CD14-positive monocyte (primary cell): ENCODE measurements at regions not wholly inside any gene's neighbourhood (a gene's known extent, or its start where the extent isn't known, plus 50 kb on each side); places are given as distances from the start of the nearest gene placed in this dataset.

Experiments used
- DNase-seq, 3 donors: peaks; one replicate each; pipeline ENCODE4 v3.0.0-alpha.2; 2011 to 2022
- H2AFZ ChIP-seq: 2 replicates; pipeline ENCODE4 v1.6.0; 2012; ENCODE audit warnings: mild to moderate bottlenecking, low read depth, low read length, inconsistent platforms; ENCODE audit not compliant: insufficient read depth, poor library complexity, severe bottlenecking
- H3K27ac ChIP-seq, 2 donors: 1 replicate in 1 of 2; 2 replicates in 1 of 2; pipeline ENCODE4 v1.5.1; 2012 to 2013; ENCODE audit warnings: low read length in 2 of 2, control low read depth in 1 of 2, inconsistent platforms in 1 of 2, low read depth in 1 of 2, mild to moderate bottlenecking in 1 of 2
- H3K27me3 ChIP-seq, 2 donors: one replicate each; pipeline versions ENCODE4 v1.6.0 to v1.6.1; 2011 to 2013; ENCODE audit warnings: low read length in 2 of 2; ENCODE audit not compliant: control insufficient read depth in 2 of 2, insufficient read depth in 2 of 2
- H3K36me3 ChIP-seq, 2 donors: replicated peaks in 1 of 2; 1 replicate in 1 of 2; 2 replicates in 1 of 2; pipeline versions ENCODE4 v1.5.1 to v1.6.1; 2012 to 2013; ENCODE audit warnings: low read length in 2 of 2, control low read depth in 1 of 2, inconsistent platforms in 1 of 2, mild to moderate bottlenecking in 1 of 2; ENCODE audit not compliant: insufficient read depth in 2 of 2, control insufficient read depth in 1 of 2
- H3K4me1 ChIP-seq, 2 donors: 1 replicate in 1 of 2; 2 replicates in 1 of 2; pipeline versions ENCODE4 v1.5.1 to v1.6.1; 2012 to 2013; ENCODE audit warnings: low read length in 2 of 2, control low read depth in 1 of 2, inconsistent platforms in 1 of 2, mild to moderate bottlenecking in 1 of 2, moderate library complexity in 1 of 2; ENCODE audit not compliant: insufficient read depth in 2 of 2, control insufficient read depth in 1 of 2
- H3K4me2 ChIP-seq: replicated peaks from 2 replicates; pipeline ENCODE3; 2012; ENCODE audit warnings: low read length, moderate library complexity, mild to moderate bottlenecking; ENCODE audit not compliant: poor library complexity, severe bottlenecking; ENCODE audit errors: extremely low read depth
- H3K4me3 ChIP-seq, 3 experiments: fragments of 200-600 bp in 1 of 3; sonication (generic) in 1 of 3; replicated peaks in 1 of 3; 1 replicate in 2 of 3; 2 replicates in 1 of 3; pipeline ENCODE4 v1.5.1; 2011 to 2013; ENCODE audit warnings: low read length in 3 of 3, mild to moderate bottlenecking in 3 of 3, control low read depth in 2 of 3, low read depth in 2 of 3, inconsistent platforms in 1 of 3, moderate library complexity in 1 of 3
- H3K79me2 ChIP-seq: 2 replicates; pipeline ENCODE4 v1.6.0; 2012; ENCODE audit warnings: mild to moderate bottlenecking, control low read depth, inconsistent platforms, low read length, moderate library complexity; ENCODE audit not compliant: insufficient read depth
- H3K9ac ChIP-seq: 2 replicates; pipeline ENCODE4 v1.6.0; 2017; ENCODE audit warnings: low read length, mild to moderate bottlenecking; ENCODE audit not compliant: insufficient read depth, poor library complexity, severe bottlenecking
- H3K9me3 ChIP-seq, 2 donors: replicated peaks in 1 of 2; 1 replicate in 1 of 2; 2 replicates in 1 of 2; pipeline versions ENCODE4 v1.5.1 to v1.6.1; 2012 to 2013; ENCODE audit warnings: low read length in 2 of 2, control low read depth in 1 of 2; ENCODE audit not compliant: control insufficient read depth in 1 of 2, insufficient read depth in 1 of 2
- H4K20me1 ChIP-seq: 2 replicates; pipeline ENCODE4 v1.6.0; 2012; ENCODE audit warnings: mild to moderate bottlenecking, low read length, control low read depth, moderate library complexity; ENCODE audit not compliant: insufficient read depth
- H3K27ac Mint-ChIP-seq, 7 donors: one replicate each; pipeline ENCODE4 v1.8.0; 2020; ENCODE audit warnings: mild to moderate bottlenecking in 7 of 7, mixed read lengths in 7 of 7, moderate library complexity in 6 of 7, inconsistent platforms in 2 of 7
- H3K27me3 Mint-ChIP-seq, 3 donors: one replicate each; pipeline ENCODE4 v1.8.0; 2021 to 2022; ENCODE audit warnings: low read depth in 3 of 3, mild to moderate bottlenecking in 3 of 3, mixed read lengths in 3 of 3, moderate library complexity in 3 of 3, inconsistent platforms in 1 of 3
- H3K36me3 Mint-ChIP-seq, 2 donors: one replicate each; pipeline ENCODE4 v1.8.0; 2020; ENCODE audit warnings: mixed read lengths in 2 of 2, inconsistent platforms in 1 of 2, mild to moderate bottlenecking in 1 of 2
- H3K4me1 Mint-ChIP-seq: one replicate; pipeline ENCODE4 v1.8.0; 2020; ENCODE audit warnings: mild to moderate bottlenecking, mixed read lengths
- H3K4me3 Mint-ChIP-seq, 2 donors: one replicate each; pipeline ENCODE4 v1.8.0; 2020; ENCODE audit warnings: mild to moderate bottlenecking in 2 of 2, mixed read lengths in 2 of 2, moderate library complexity in 1 of 2
- H3K9me3 Mint-ChIP-seq, 7 donors: one replicate each; pipeline ENCODE4 v1.8.0; 2020 to 2022; ENCODE audit warnings: mixed read lengths in 7 of 7, mild to moderate bottlenecking in 6 of 7, moderate library complexity in 6 of 7, inconsistent platforms in 2 of 7
- CTCF ChIP-seq: fragments of 200-600 bp; IDR thresholded peaks from one replicate; pipeline ENCODE4 v1.8.0; 2022; ENCODE audit warnings: antibody characterized with exemption, mild to moderate bottlenecking
- WGBS: methylation state at CpG from one replicate; pipeline ENCODE4 v1.1.5; 2013; ENCODE audit warnings: missing lambda C conversion rate; ENCODE audit not compliant: insufficient coverage; 5-methylcytosine and 5-hydroxymethylcytosine counted together
- intact Hi-C, 2 donors: fragments of 100-400 bp; cut with micrococcal nuclease; formaldehyde crosslinking; loops; one replicate each; pipeline versions ENCODE4 v1.15.0 to v1.15.1; 2023

DNA sequence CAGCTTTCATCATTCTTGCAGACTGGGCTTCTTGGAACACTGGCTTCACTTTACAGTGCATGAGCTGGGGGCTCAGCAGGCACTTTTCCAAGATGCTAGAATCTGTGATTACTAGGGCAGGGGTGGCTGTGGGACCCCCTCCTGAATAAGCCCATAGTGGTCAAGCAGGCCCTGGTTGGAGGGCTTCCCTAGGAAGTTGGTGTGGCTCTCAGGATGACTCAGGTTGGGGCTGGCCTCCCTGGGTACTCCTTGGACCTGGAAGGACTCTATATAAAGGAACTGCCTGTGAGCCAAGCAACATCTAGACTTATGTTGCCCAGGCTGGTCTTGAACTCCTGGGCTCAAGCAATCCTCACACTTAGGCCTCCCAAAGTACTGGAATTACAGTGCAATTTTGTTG, 88.3 kb upstream of the HELT start:
- H3K36me3 Mint-ChIP-seq, result no peaks in the 10 kb centered on the region
- Histone ChIP-seq H3K27ac (no peak overlapping the region), H3K4me1 (no peaks in the 10 kb centered on the region), H3K9me3 (peaks cover 7% of the 10 kb centered on the region in 2 donors), H3K36me3 (no peaks in the 10 kb centered on the region), H4K20me1 (no peaks in the 10 kb centered on the region), H2AFZ (no peak overlapping the region), H3K27me3 (no peaks in the 10 kb centered on the region), H3K9ac (no peak overlapping the region), H3K4me2 (no peak overlapping the region), H3K79me2 (no peaks in the 10 kb centered on the region), H3K4me3 (no peak overlapping the region)
- peaks cover 0 to 5% (median 2%) of the 10 kb centered on the region in 3 donors for H3K27me3 Mint-ChIP-seq
- H3K4me1 Mint-ChIP-seq, result no peaks in the 10 kb centered on the region
- no peak overlapping the region for H3K4me3 Mint-ChIP-seq
- no peak for DNase-seq
- intact Hi-C loops, result no loop called here
- H3K27ac Mint-ChIP-seq, result no peak overlapping the region
- no peak for TF ChIP-seq CTCF
- peaks cover 11 to 26% (median 13%) of the 10 kb centered on the region in 7 donors for H3K9me3 Mint-ChIP-seq

DNA sequence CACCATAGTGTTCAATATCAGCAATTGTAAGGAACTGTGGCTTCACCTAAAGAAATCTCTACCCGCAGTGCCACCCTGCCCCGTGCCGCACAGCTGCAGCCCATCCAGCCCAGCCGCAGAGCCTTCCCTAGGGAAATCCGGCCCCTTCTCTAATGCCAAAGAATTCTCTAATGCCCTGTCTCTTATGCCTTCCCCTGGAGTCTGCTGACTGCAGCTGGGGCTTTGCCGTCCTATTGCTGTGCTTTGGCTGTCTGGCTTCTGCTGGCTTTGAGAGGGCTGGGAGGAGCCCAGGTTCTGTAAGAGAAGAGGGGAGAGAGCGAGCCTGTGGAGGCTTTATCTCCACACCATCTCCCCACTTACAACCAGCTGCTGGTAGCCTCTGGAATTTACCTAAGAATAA, 85.9 kb upstream of the HELT start:
- Histone ChIP-seq H3K4me2 (no peak overlapping the region), H3K36me3 (no peaks in the 10 kb centered on the region), H3K4me1 (no peaks in the 10 kb centered on the region), H3K4me3 (no peak overlapping the region), H3K79me2 (no peaks in the 10 kb centered on the region), H4K20me1 (no peaks in the 10 kb centered on the region), H3K27ac (no peak overlapping the region), H2AFZ (no peak overlapping the region), H3K9me3 (peaks cover 4 to 7% of the 10 kb centered on the region in 2 donors), H3K27me3 (no peaks in the 10 kb centered on the region), H3K9ac (no peak overlapping the region)
- peaks cover 6 to 20% (median 9%) of the 10 kb centered on the region in 7 donors for H3K9me3 Mint-ChIP-seq
- WGBS, result 100% methylated on average over 3 of the region's 7 CpGs
- no peak for DNase-seq
- H3K36me3 Mint-ChIP-seq, result no peaks in the 10 kb centered on the region
- no peak overlapping the region for H3K4me3 Mint-ChIP-seq
- peaks cover 0 to 5% (median 3%) of the 10 kb centered on the region in 3 donors for H3K27me3 Mint-ChIP-seq
- no peaks in the 10 kb centered on the region for H3K4me1 Mint-ChIP-seq
- intact Hi-C loops, result no loop called here
- no peak overlapping the region for H3K27ac Mint-ChIP-seq
- TF ChIP-seq CTCF, result no peak
